GM18505 (cell line): ENCODE measurements at regions not wholly inside any gene's neighbourhood (a gene's known extent, or its start where the extent isn't known, plus 50 kb on each side); places are given as distances from the start of the nearest gene placed in this dataset.
"Not testable (repeated sequence)": the region's sequence is repeated elsewhere in the genome, so short reads cannot be mapped to it uniquely, and the experiment has no call there.

ENCODE experiments used
- ATAC-seq: cut with Tn5 transposase; IDR thresholded peaks from one replicate; pipeline ENCODE4 v1.9.1; 2021; ENCODE audit not compliant: unreplicated experiment
- POLR2A ChIP-seq: IDR thresholded peaks from 4 replicates; pipeline ENCODE4 v1.6.1; 2011; ENCODE audit warnings: borderline replicate concordance; ENCODE audit not compliant: insufficient read depth, insufficient read length; ENCODE audit errors: extremely low read depth

GRCh38 chrX:131881194-131881593, 141.9 kb upstream of the STK26 start:
- no peak for ATAC-seq
- no peak for TF ChIP-seq POLR2A

GRCh38 chrX:131885042-131885441, 138.1 kb upstream of the STK26 start:
- not testable (repeated sequence) for ATAC-seq

- ATAC-seq: not testable (repeated sequence)
These were observed 129.2 kb upstream of the STK26 start for GRCh38 chrX:131893857-131894256.

- ATAC-seq: no peak
- TF ChIP-seq POLR2A: no peak
These were observed 128.1 kb upstream of the STK26 start for GRCh38 chrX:131894995-131895394.

GRCh38 chrX:131895807-131896206, 127.3 kb upstream of the STK26 start:
- no peak for TF ChIP-seq POLR2A
- no peak for ATAC-seq

GRCh38 chrX:131901546-131901945, 121.6 kb upstream of the STK26 start:
- ATAC-seq: no peak
- no peak for TF ChIP-seq POLR2A

GRCh38 chrX:131907488-131908314, 115.4 kb upstream of the STK26 start:
- no peak for ATAC-seq
- no peak for TF ChIP-seq POLR2A

- no peak for TF ChIP-seq POLR2A
- no peak for ATAC-seq
These were observed 112.5 kb upstream of the STK26 start for GRCh38 chrX:131910586-131910985.

- no peak for ATAC-seq
- TF ChIP-seq POLR2A: no peak
These were observed 107.6 kb upstream of the STK26 start for GRCh38 chrX:131915488-131915887.

GRCh38 chrX:131917588-131917987, 105.5 kb upstream of the STK26 start:
- no peak for ATAC-seq
- no peak for TF ChIP-seq POLR2A

GRCh38 chrX:131918839-131919238, 104.3 kb upstream of the STK26 start:
- ATAC-seq: no peak
- no peak for TF ChIP-seq POLR2A

GRCh38 chrX:131923614-131924250, 99.4 kb upstream of the STK26 start:
- no peak for TF ChIP-seq POLR2A
- no peak for ATAC-seq

- no peak for TF ChIP-seq POLR2A
- ATAC-seq: no peak
These were observed 84.4 kb upstream of the STK26 start for GRCh38 chrX:131938749-131939148.

GRCh38 chrX:131942034-131942433, 81.1 kb upstream of the STK26 start:
- no peak for TF ChIP-seq POLR2A

More at GRCh38 chrX:131942034-131942433, 81.1 kb upstream of the STK26 start:
- ATAC-seq: no peak
